VCaP (cell line): ENCODE measurements at regions not wholly inside any gene's neighbourhood (a gene's known extent, or its start where the extent isn't known, plus 50 kb on each side); places are given as distances from the start of the nearest gene placed in this dataset.

Experiments used
- H3K27ac ChIP-seq: fragments of 450-650 bp; 2 replicates; pipeline ENCODE4 v1.5.1; 2017
- TF ChIP-seq, protein P1 (sequence below): fragments of 450-650 bp; conservative IDR thresholded peaks from 2 replicates; pipeline ENCODE4 v1.5.1; 2017; ENCODE audit warnings: mild to moderate bottlenecking, moderate library complexity

DNA sequence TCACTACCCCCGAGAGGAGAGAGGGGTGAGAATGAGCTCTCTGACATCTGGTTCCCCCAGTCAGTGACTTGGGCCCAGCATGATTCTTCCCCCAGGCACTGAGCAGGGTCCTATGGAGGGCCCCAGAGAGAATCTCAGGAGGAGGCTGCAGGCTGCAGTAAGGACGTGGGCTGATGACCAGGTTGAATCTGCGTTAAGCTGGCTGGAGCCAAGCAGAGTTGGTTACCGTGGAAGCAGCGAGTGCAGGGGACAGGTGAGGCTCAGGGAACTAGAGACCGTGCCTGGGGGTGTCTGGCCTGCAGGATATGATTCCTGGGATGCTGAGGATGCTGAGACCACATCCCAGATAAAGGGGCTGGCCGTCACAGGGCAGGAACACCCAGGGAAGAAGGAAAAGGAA, 314.3 kb upstream of the IRX1 start:
- no peak overlapping the region for H3K27ac ChIP-seq
- TF ChIP-seq, protein P1, sequence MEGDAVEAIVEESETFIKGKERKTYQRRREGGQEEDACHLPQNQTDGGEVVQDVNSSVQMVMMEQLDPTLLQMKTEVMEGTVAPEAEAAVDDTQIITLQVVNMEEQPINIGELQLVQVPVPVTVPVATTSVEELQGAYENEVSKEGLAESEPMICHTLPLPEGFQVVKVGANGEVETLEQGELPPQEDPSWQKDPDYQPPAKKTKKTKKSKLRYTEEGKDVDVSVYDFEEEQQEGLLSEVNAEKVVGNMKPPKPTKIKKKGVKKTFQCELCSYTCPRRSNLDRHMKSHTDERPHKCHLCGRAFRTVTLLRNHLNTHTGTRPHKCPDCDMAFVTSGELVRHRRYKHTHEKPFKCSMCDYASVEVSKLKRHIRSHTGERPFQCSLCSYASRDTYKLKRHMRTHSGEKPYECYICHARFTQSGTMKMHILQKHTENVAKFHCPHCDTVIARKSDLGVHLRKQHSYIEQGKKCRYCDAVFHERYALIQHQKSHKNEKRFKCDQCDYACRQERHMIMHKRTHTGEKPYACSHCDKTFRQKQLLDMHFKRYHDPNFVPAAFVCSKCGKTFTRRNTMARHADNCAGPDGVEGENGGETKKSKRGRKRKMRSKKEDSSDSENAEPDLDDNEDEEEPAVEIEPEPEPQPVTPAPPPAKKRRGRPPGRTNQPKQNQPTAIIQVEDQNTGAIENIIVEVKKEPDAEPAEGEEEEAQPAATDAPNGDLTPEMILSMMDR, result no peak

DNA sequence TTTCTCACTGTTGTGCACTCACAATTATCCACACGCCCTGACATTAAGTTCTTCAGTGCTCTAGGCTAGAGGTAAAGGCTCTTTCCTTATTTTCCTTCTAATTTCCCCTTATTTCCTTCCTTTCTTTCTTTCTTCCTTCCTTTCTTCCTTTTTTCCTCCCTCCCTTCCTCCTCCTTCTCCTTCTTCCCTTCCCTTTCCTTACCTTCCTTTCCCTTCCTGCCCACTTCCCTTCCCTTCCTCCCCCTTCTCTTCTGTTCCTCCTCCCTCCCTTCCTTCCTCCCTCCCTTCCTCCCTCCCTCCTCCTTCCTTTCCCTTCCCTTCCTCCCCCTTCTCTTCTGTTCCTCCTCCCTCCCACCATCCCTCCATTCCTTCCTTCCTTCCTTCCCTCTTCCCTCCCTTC, 317.0 kb upstream of the IRX1 start:
- TF ChIP-seq, protein P1, result no peak
- no peak overlapping the region for H3K27ac ChIP-seq

DNA sequence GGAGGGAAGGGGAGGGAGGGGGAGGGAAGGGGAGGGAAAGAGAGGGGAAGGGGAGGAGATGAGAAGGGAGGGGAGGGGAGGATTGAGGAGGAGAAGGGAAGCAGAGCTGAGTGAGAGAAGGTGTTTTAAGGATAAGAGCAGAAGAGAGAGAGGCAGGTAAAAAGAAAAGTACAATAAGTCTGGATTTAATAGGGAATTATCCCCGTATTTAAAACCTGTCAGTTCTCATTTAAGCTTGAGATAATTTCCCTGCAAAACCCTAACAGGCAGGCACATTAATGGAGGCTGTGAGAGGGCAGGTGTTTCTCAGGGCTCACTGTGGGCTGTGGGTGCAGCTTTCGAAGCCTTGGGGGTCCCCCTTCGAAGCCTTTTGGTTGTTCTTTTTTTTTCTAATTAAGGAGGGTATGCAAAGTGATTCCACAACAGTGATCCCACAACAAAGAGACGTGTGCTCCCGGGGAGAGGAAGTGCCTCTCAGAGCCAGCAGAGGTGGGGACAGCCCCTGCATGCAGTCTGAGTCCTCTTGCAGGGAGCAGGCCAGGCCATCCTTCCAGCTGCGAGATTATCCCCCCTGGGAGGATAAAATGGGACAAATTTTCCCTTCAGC, 317.9 kb upstream of the IRX1 start:
- no peak overlapping the region for H3K27ac ChIP-seq
- TF ChIP-seq, protein P1, result no peak

DNA sequence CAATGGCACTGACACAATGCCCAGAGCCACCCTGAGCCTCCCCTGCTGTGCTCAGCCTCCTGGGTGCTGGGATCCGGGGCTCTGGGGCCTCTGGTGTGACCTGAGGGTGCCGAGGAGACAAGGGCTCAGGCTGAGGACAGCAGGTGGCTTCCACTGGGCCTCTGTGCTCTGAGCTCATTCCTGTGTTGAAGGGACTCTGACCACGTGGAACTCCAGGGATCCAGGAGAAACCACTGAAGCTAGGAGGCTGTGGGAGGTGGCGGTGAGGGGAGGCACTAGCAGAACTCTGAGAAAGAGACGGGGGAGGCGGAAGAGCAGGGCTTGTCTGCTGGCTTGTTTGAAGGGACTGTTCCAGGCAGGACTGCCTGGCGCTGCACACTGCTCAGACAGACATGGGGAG, 318.7 kb upstream of the IRX1 start:
- TF ChIP-seq, protein P1, result no peak
- H3K27ac ChIP-seq, result no peak overlapping the region

DNA sequence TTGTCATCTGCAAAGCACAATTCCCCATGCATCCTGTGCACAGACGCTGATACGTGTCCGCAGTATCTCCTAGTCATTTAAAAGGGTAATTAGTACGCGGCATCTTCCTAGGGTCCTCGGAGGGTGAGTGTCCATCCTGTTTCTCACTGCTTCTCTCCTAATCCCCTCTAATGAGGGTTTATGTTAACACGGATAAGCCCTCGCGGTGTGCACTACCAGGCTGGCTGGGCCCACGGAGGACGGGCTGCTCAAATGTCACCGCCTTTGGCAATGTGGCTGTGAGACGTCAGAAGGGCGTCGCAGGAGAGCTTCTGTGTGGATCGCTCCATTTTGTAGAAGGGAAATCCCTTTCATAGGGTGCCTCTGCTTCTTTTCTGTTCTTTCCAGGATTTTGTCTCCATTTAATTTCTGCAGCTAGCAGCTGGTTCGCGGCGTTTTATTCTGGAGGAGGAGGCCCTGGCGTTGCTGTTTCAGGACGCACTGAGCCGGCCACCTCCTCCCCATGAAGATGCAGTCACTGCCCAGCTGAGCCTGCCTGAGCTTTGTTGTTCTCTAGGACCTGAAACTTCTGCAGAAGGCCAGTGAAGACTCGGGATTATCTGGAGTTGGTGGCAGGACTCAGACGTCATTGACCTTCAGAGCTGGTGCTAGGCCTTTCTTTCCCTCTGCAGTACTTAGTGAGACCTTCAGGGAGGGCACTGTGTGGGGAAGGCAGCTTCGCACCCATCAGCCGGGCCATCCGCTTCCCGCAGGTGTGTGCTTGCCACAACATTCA, 326.1 kb upstream of the IRX1 start:
- TF ChIP-seq, protein P1, result no peak
- no peak overlapping the region for H3K27ac ChIP-seq

DNA sequence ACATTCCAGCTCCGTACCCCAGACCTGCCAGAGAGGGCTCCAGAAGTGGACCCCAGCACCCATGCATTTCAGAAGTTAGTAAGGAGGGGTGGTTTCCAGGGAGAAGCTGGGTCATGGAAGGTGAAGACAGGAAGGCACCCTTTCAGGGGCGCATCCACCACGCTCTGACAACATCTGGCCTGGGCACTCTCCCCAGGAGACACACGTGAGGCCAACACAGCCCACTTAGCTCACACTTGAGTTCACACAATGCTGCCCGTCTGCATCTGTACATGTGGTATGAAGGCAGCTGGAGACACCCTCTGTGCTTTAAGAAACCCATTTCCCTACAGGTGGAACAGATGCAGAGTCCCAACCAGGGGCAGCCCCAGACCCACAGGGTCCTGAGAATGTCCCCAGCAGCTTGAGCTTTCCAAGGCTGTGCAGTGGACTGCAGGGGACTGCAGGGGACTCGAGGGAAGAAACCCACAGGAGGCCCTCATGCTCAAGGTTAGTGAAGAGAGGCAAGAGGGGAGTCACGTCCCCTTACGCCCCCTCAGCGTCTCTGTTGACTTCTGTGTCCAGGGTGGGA, 326.8 kb upstream of the IRX1 start:
- TF ChIP-seq, protein P1, result no peak
- no peak overlapping the region for H3K27ac ChIP-seq

DNA sequence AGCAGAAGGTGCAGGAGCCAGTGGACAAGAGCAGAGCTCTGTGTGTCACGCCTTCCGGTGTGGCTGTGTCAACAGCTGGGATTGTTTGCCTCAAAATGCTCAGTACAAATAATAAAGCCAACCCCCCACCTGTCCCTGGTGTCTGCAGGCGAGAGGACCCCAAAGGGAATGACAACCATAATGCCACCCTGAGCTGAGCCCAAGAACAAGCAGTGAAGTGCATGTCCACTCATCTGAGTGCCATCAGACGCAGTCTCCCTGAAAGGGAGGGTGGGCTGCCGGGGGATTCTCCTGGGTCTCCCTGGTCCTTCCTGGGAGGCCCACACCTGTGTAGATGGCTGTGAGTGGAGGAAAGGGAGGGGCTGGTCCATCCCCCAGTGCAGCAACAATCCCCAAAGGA, 328.8 kb upstream of the IRX1 start:
- H3K27ac ChIP-seq, result no peak overlapping the region
- TF ChIP-seq, protein P1, result no peak
